ENCODE measurements at regions not wholly inside any gene's neighbourhood (a gene's known extent, or its start where the extent isn't known, plus 50 kb on each side); places are given as distances from the start of the nearest gene placed in this dataset.

GRCh38 chr1:117699953-117700352, 94.1 kb downstream of the TENT5C start:
- no peak for TF ChIP-seq CTCF (IDR thresholded peaks at IDR 0.05; ENCODE audit: poor library complexity)
- no peak for TF ChIP-seq EZH2phosphoT487 (IDR thresholded peaks at IDR 0.05; ENCODE audit: low read depth, severe bottlenecking, unreplicated experiment)
- TF ChIP-seq EZH2 (IDR thresholded peaks at IDR 0.05; ENCODE audit: borderline replicate concordance) = no peak

Data from hepatocyte (in vitro differentiated cells).